GM18873 (cell line): ENCODE measurements at regions not wholly inside any gene's neighbourhood (a gene's known extent, or its start where the extent isn't known, plus 50 kb on each side); places are given as distances from the start of the nearest gene placed in this dataset.

Experiments used
- ATAC-seq: cut with Tn5 transposase; IDR thresholded peaks from one replicate; pipeline ENCODE4 v1.9.1; 2021; ENCODE audit warnings: mild to moderate bottlenecking, moderate library complexity, moderate number of reproducible peaks; ENCODE audit not compliant: unreplicated experiment, low FRiP score

DNA sequence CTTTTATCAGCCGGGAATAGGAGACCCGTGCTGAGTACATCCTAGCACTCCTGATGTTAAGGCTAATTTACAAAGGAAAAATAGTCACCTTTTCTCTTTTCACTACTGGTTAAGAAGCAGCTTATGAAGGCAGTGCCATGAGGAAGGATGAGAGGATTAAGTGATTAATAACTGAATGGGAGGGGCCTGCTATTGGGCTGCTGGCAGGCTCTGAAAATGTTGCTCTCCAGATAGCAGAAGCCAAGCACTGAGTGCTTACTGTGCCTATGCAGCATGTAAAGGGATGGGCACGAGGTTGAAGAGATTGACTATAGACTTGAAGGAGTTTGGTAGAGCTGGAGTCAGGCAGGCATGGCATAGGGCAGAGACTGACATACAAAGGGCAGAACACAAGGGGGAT, 282.4 kb upstream of the THSD7B start:
- no peak for ATAC-seq

DNA sequence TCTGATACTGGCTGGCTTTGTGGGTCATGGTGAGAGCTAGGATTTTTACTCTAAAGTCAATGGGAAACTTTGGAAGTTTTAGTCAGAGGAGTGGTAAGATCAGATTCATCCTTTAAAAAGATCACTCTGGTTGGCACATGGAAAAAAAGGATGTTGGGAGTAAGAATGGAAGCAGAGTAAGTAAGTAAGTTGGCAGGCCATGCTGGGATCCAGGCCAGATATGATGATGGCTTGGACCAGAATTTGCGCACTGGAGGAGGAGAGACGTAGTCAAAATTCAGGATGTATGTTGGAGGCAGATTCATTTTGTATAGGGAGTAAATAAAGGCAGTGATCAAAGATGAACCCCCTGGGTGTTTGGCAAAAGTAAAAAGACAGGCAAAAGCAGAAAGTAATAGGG, 283.3 kb upstream of the THSD7B start:
- no peak for ATAC-seq

GRCh38 chr2:136479696-136480095, 285.6 kb upstream of the THSD7B start:
- ATAC-seq: no peak

- ATAC-seq: no peak
Observed at GRCh38 chr2:136468799-136469369, 296.5 kb upstream of the THSD7B start.

- ATAC-seq: no peak
Observed at GRCh38 chr2:136452528-136452927, 312.8 kb upstream of the THSD7B start.

- ATAC-seq: no peak
Observed at GRCh38 chr2:136448986-136449780, 316.2 kb upstream of the THSD7B start.

GRCh38 chr2:136448432-136448831, 316.9 kb upstream of the THSD7B start:
- no peak for ATAC-seq

- no peak for ATAC-seq
Observed at GRCh38 chr2:136444323-136444722, 321.0 kb upstream of the THSD7B start.

- no peak for ATAC-seq
Observed at GRCh38 chr2:136443661-136444060, 321.7 kb upstream of the THSD7B start.

DNA sequence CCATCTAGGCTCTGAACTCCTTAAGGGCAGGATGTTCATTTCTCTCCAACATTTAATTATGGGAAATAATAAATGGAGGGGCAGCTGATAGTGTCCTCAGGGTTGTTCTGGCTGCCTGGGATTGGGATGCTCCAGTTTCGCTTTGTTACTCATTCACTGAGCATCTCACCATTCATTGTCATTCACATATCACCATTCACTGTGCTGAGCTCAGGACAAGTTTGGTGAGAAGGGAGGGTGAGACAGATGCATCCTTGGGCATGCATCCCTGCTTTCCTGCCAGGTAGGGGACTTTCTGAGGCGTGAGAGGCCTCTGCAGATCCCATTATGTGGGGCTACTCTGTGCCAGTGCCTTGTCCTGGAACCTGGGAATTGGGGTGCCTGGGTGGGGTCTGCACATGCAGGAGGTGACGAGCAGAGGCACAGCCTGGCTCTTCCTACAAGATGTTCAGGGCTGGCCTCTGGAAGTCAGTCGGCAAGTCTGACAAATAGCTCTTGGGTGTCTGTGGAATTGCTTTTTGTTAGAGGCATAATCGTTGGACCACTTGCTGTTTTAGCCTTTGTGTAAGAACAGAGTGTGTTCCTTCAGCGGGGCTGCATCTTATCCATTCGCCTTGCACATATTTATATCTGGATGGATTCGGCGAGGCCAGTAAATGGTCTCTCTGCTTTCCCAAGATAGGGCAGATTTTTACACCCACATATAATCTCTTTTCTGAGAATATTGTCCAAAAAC, 323.2 kb upstream of the THSD7B start:
- ATAC-seq: no peak

DNA sequence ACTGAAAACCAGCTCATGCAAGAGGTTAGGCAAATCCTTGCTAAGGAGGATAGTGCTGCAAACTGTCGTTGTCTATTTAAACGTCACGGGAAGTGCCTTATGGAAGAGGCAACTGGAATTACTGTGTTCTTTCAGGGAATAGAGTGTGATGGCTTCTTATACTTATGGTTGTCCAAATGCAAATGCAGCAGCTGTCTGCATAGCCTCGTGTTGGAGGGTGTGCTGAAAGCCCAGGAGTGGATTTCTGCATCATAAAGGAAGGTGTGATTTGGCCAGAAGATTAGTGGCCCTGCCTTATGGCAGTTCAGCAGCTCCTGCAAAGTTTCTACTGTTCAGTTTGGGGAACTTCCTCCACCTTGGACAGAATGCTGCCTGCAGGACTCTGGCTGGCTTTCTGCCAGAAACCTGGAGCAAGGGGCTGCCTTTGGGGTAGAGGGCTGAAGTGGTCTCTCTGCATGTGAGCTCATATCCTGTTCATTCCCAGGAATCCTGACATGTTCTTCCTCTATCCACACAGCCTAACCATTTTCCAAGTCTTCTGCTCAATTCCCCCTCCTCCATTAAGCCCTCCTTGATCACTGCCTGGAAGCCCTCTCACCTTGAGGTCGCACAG, 321.2 kb upstream of the CXCR4 start:
- ATAC-seq: no peak

DNA sequence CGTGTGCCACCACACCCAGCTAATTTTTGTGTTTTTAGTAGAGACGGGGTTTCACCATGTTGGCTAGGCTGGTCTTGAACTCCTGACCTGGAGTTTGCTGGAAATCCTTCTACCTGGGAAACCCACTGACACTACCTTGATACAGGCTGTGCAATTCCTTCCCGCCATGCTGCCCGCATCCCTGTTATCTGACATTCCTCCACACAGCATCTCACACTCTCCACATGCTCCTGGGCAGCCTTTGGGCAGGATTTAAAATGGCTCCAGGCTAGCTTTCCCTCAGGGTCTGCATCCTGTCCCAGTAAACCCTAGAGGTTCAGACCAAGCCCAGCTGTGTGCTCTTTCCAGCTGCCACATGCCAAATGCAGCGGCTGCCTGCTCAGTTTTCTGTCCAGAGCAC, 319.5 kb upstream of the CXCR4 start:
- no peak for ATAC-seq

GRCh38 chr2:136436936-136437335, 319.0 kb upstream of the CXCR4 start:
- no peak for ATAC-seq

DNA sequence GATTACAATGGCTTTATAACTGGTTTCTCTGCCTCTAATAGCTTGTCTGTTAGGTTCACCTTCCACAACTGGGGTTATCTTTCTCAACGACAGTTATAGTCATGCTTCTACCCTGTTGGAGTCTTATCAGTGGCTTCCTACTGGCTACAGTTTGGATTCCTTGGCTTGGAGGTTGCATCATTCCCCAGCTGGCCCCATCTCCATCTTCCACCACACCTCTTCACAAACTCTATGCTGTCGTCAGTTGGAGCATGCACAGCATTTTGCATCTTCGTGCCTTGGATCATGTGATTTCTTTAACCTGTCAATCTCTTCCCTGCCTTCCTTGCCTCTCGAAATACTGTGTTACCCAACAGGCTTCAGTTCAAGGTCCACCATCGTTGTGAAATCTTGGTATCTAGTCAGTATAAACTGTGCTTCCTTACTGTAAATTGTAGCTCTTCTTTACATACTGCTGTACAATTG, 316.3 kb upstream of the CXCR4 start:
- no peak for ATAC-seq

DNA sequence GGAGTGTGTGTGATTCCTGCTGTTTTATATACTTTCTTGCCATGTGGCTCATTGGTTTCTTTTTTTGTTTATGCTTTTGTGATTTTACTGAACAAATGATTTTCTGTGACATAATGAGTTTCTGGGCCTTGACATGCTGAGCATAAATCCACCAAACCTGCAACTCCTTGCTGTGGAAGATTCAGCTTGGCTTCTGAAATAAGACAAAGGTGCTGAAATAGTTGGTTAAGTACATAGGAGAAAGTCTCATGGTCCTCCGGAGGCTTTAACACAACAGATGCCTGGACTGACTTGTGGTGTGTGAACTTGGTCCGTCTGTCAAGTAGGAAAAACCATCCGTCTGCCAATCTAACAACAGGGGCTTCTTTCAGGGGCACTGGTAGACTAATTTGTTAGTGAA, 315.3 kb upstream of the CXCR4 start:
- ATAC-seq: no peak

- no peak for ATAC-seq
Observed at GRCh38 chr2:136424112-136424511, 306.2 kb upstream of the CXCR4 start.

DNA sequence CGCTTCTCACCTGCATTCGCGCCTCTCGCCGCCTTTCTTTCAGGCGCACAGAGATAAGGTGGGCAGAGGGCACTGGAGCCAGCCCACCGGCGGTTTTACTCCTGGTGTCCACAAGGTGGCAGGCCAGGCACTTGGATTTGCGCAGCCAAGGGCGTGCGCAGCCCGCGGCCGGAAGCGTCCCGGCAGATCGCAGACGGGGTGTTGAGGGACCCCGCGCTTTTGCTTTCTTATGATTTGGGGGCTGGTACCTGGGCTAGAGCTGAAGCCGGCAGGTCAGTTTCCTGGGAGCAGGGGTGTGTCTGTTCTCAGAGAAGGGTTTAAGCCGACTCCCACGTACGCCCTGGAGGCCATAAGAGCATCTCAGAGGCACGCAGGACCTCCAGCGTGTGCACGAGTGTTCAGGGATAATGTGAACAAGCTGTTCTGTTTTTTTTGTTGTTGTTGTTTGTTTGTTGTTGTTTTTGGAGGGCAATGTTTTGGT, 305.6 kb upstream of the CXCR4 start:
- ATAC-seq: peak; percentile 94

DNA sequence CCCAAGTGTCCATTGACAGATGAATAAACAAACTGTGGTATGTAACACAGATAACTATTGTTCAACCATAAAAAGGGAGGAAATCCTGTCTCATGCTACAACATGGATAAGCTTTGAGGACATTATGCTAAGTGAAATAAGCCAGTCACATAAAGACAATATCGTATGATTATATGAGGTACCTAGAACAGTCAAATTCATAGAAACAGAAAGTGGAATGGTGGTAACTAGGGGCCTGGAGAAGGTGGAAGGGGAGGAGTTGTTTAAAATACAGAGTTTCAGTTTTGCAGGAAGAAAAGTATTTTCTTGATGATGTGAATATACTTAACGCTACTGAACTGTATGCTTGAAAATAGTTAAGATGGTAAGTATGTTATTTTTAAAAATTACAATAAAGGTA, 304.6 kb upstream of the CXCR4 start:
- no peak for ATAC-seq

GRCh38 chr2:136420346-136420745, 302.4 kb upstream of the CXCR4 start:
- no peak for ATAC-seq

DNA sequence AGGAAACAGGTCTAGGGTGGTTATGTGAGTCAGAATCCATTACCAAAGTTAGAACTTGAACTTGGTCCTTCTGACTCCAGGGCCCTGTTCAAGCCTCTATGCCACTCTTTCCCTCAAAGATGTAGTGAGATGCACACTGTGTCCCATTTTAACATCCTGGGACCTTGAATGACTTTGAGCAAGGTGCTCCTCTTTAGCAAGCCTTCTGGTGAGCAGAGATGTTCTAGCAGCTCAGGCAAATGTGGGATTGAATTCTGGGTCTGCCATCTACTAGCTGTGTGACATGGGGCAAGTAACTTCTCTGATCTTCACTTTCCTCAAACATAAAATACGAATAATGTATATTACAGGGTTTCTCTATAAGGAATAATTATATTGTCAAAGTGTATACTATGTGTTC, 294.0 kb upstream of the CXCR4 start:
- no peak for ATAC-seq

GRCh38 chr2:136410673-136411072, 292.7 kb upstream of the CXCR4 start:
- no peak for ATAC-seq
